ENCODE measurements at regions not wholly inside any gene's neighbourhood (a gene's known extent, or its start where the extent isn't known, plus 50 kb on each side); places are given as distances from the start of the nearest gene placed in this dataset.

DNA sequence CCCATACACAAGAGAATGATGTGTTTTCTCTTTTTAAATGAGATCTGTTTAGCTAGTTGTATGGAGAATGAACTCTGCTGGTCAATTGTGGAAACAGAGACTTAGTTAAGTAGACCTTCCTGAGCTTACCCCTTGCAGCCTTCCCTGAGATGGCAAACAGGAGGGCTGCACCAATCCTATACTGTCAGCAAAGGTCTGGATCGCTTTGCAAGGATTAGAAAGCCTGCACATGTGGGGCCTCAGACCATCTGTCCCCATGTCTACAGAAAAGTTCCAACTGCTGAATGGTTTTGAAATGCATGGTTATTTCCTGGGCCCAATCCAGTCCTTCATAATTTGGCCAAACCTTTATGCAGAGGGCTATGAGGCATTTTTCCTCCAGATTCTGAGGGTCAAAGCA, 183.9 kb upstream of the SLC10A2 start:
- DNase-seq, result no peak

DNA sequence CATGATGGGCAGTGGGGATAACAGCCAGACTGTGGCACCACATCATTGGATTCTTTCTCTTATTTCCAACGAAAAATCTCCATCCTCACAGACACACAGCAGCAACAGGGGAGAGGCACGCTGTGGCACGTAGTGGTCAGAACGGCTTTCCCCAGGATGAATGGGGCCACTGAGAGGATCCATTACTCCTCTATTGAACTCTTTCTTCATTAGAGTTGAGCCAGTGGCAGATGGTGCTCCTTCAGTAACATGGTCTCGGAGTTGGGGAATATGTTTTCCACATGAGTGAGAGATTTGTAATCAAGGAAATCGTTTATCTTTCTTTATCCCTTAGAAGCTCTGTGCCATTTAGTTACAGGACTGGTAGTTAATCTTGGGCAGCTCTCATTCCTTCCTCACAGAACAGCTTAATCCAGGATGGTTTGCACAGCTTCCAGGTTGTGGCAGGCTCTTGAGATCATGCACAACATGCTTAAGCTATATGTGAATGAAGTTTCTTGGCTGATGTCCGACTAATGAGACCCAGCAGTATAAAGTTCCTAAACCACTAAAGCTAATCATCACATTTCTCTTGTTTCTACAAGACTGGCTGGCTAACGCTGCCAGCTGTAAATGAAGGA, 180.5 kb upstream of the SLC10A2 start:
- no peak for DNase-seq

DNA sequence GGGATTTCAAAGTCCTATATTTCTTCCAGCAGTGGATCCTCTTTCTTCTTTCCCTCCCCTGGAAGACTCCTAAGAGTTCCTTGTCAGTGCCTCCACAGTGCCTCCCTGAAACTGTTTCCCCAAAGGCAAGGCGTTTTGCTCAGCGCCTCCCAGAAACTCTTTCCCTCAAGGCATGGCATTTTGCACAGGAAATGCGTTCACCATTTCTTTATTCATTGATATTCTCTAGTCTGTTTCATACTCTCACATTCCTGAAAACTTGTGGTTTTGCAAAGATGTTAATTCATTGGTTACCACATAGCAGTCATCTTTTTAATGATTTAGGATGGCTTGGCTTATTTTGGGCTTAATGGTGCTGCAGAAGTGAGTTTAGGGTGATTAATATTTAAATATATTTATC, 177.3 kb upstream of the SLC10A2 start:
- DNase-seq, result no peak

DNA sequence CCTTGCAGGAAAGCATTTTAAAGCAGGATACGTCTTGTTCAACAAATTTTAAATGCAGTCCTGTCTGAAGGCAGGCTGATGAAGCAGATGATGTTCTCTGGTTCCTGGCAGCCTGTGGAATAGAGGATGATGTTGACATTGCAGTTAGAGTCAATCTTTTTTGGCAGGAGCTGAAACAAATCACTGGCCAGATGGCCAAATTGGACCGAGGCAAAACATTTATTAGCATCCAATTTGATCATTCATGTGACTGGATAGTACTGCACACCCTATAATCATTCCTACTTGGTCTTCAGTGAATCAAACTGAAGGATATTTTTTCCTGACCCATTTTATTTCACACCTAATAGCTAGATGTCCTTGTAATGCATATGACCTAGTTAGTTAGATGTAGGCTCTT, 172.2 kb upstream of the SLC10A2 start:
- no peak for DNase-seq

DNA sequence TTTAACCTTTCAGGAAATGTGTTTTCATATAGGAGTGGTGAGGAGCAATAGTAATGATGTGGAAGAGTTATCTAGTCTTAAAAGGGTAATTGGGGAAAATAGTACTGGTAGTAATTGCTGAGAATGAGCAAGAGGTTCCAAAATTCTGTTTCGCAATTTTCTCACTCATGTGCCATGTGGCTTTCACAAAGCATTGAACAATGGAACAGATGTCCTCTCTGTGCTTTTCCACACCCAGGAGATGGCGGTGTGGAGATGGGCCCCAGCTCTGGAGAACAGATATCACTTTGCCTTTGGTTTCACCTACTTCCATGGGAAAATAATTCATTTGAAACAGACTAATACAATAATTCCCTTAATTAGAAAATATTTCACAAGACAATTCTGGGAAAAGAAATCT, 170.0 kb upstream of the SLC10A2 start:
- no peak for DNase-seq

DNA sequence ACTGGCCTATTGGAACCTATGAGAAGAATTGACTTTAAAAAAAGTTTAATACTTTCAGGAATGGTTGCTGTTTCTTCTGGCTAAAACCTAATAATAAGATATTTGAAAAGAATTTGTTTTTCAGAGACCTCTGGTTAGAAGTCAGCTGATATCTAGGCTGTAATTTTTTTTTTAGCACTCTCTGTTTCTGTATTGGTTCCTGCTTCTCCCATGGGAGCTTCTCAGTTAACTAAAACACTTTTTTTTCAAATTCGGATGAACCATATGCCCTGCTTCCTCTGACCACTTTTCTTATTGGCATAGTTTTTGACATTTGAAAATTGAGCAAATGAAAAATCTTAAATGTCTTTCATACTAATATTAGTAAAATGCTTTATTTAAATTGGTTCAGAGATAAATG, 163.5 kb upstream of the SLC10A2 start:
- DNase-seq, result no peak

DNA sequence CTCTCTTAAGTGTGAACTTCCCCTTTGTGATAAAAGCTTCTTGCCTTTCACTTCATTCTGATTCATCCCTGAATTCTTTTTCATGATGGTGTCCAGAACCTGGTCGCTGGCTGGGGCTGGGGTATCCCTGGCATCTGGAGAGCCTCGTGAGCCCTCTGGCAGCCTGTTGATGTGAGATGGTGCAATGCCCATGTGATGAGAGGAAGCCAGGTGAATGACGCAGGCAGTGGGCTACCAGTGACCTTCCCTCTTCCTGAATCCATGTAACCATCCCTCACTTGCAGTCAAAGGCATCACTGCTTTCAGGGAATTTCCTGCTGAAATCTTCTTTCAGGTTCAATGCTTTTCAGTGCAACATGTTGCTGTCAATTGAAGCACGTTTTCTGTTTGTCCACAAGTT, 158.6 kb upstream of the SLC10A2 start:
- DNase-seq, result no peak

DNA sequence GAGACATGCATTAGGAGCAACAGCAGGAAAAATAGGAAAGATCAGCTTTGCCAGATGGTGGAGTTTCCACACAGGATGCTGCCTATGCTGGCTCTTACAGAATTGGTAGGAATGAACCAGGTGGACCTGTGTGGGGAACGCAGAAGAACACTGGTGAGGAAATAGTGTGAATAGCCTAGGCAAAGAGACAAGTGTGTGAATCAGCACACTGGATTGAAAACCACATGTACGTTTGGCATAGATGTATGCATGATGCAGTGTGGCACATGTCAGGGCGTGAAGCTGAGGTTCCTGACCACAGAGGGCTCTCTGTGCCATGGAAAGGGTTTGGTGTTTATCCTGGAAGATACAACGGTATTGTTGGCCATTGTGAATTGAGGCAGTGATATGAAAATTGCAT, 156.5 kb upstream of the SLC10A2 start:
- DNase-seq, result no peak

DNA sequence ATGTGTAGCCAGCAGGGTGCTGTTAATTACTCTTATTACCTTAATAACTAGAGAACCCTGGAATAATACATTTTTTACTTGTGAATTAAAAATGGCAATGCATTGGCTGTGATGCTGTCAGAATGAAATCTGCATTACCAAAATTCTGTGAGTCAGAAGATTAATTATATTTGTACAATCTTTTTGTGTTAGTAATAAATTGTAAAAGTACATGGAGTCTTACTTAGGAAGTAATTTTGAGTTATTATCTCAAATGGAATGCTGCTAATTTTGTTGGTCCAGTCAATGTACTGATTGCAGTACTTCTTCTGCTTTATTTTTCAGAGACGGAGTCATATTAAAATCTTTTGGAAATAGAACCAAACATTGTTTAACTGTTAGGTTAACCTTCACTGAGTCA, 152.0 kb upstream of the SLC10A2 start:
- no peak for DNase-seq

DNA sequence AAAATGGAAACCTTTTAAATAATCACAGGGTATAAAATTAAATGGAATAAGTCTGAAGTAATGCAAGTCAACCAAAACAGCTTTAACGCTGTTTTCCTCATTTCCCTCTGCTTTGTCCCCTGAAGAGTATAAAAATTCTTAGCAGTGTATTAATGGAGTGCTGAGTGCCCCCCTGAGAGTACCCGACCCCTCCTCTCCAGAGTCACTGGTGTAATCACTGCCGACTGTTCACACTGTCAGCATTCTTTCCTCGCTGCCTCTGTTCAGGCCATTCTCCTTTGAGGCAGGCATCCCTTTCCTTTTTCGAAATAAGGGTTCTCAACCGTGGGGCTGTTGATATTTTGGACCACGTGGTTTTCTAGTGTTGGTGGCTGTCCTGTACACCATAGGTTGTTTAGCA, 146.9 kb upstream of the SLC10A2 start:
- no peak for DNase-seq

DNA sequence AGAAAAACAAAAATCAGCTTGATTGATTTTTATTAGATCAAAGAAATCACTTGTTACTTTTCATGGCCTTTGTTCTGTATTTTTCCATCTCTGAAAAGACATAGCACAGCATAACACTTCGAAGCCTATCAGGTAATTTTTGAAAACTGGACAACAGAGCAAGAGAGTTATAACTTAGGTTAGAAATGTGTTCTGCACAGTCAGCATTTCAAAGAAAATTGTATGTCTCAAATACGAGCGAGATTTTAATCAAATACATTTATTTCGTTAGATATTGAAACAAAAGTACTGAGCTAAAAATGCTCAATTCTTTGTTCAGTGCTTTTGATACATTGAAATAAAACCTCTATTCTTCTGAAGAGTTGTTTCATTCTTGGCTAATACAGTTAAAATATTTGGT, 144.1 kb upstream of the SLC10A2 start:
- no peak for DNase-seq

DNA sequence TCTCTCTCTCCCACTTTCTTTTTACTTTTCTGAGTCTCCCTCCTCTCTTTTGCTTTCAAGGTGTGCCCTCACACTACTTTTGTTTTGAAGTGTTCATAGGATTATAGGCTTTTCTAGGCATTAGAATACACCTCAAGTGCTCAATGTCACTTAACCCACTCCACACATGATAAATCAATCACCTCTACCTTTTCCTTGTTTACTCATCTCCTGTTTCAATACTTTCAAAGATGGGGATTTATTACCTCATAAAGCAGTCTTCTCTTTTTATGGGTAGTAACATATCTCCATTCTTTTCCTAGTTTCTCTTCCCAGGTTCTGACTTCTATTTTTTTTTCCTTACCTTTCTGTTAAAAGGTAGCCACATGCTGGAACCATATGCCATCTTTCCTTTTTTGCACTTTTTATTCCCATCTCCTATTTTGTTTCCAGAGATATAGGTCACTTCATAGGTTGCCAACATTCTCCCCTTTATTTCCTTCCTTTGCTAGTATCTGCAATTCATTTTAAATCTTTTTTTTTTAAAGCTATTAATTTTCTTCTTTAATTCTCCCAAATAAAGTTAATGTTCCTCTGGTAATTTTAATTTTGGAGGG, 137.6 kb upstream of the SLC10A2 start:
- no peak for DNase-seq

DNA sequence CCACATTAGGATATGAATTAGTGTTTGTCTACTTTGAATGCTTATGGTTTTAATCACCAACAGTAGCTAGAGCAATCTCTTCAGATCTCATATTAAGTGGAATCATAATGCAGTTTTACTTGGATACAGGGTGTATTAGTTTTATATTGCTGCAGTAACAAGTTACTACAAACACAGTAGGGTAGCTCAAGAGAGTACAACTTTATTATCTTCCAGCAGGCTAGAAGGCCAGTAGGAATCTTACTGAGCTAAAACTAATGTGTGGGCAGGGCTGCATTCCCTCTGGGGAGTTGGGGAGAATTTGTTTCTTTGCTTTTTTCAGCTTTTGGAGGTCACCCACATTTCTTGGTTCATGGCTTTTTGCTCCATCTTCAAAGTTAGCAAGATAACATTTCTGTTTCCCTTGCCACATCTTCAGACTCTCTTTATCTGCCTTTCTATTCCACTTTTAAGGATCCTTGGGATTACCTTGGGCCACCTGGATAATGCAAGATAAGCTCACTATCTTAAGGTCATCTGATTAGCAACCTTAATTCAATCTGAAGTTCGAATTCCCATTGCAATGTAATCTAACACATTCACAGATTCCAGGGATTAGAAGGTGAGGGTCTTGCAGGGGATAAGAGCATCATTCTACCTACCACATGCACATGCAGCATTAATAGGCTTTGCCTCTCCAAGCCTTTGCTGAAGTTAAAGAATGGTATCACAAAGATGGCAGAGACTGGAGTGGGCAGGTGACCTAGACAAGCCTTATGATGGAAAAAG, 134.1 kb upstream of the SLC10A2 start:
- DNase-seq, result no peak

DNA sequence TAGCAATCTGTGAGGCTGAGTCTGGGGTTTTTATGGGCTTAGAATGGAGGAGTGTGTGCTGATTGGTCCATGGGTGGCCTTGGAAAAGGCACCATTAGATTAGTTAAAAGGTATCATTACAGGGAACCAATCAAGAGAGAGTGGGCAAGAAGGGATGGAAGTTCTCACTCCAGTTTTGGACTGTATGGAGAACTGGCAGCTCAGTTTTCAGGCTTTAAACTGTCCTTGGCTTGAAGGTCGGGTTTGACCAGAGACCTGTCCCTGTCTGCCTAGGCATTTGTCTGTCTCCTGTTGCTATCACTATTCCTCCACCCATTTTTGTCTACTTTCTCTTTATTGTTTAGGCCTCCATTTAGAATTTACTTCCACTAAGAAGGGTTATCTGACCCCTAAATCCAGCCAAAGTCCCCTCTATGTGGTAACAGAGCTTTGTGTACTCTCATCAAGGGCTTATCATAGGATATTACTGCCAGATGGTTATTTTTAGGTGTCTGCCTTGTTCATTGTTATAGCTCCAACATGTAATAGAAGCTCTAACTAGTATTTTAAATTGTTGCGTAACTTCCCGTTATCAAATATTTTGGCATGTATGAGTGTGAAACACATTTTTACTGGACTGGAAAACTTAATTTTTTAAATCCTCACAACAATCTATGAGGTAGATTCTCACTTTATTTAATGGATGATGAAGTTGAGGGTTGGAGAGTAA, 133.3 kb upstream of the SLC10A2 start:
- no peak for DNase-seq

DNA sequence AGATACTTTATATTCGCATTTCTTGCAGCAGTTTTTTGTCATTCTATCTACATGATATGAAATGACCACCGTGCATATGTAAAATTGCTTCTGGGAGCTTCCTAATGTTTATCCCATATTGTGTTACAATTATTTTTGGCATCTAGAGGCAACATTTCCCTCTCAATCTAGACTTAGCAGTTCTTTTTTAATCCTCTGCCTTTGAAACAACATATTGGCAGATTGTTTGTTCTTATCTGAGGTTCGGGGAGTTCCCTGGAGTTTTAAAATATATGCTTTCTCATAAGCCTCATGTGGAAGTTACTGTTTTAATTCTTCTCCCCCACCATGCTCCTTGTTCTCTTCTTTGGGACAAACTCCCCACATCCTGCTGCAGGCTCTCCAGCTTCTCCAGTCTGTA, 130.1 kb upstream of the SLC10A2 start:
- DNase-seq, result no peak

DNA sequence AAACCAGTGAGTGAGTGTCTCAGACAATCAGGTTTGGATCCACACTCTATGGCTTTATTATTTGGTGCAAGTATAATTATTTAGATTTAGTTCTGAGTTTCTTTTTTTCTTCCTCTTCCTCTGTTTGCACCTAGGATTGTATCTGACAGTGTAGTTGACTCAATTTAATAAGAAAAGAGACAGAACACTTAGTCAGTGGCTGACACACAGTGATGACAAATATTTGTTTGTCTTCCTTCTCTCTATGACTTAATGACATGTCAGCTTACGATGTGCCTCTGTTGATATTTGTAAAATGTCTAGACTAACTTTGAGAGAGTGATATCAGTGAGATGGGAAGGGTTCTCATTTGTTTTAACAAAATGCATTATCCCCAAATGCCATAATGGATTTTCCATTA, 129.5 kb upstream of the SLC10A2 start:
- DNase-seq, result no peak

DNA sequence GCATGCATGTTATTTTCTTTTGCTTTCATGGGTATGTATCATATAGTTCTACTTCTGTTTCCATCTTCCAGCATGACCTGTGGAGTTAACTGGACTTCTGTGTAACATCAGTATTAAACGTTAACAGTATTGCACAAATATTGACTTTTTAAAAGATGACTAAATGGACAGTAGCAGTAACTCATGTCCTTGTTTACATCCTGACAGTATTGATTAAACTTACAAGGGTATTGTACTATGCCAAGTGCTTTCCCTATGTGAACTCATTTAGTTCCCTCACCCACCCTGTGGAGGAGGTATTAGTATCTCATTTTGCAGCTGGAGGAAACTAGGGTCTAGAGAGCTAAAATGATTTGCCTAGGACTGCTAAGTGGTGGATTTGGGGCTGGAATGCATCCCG, 128.7 kb upstream of the SLC10A2 start:
- DNase-seq, result no peak

DNA sequence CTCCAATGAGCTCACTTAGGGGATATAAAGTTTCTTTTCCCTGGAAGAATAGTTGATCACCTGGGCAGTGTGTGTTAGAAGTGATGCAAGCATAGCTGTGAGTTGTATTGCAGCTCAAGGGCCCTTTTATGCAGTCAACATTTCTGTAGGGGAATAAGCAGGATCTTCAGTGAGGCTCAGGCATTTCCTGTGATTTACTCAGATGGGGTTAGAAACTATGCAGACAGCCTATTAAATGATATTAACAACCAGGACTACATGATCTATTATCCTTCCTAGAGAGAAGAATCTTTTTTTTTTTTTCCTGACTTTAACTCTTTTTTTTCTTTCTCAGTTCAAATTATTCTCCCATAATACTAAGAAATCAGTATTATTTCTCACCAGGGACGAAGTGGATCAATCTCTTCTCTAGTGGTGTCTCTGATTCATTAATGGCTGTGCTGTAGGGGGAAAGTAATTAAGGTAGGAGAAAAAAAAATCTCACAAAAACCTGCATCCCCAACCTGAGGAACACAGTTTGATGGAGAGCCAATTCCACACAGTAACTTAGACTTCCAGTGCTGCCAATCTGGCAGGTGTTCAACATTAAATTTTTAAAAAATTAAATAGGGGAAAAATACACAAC, 126.4 kb upstream of the SLC10A2 start:
- no peak for DNase-seq

DNA sequence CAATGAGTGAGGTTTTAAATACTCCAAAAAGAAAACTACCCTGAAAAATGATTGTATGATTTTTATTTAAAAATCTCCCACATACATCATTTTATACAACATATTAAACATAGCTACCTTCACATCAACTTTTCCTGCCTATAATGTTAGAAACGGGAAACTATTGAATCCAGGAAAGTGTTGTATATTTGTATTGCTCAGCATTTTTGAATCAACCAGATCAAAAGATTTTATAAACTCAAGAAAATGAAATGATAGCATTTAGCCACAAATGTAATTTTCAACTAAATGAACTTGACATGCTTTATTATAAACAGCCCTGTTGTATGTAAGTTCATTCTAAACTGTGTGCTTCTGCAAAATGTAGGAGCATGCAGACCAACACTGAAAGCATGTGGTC, 124.6 kb upstream of the SLC10A2 start:
- DNase-seq, result no peak

DNA sequence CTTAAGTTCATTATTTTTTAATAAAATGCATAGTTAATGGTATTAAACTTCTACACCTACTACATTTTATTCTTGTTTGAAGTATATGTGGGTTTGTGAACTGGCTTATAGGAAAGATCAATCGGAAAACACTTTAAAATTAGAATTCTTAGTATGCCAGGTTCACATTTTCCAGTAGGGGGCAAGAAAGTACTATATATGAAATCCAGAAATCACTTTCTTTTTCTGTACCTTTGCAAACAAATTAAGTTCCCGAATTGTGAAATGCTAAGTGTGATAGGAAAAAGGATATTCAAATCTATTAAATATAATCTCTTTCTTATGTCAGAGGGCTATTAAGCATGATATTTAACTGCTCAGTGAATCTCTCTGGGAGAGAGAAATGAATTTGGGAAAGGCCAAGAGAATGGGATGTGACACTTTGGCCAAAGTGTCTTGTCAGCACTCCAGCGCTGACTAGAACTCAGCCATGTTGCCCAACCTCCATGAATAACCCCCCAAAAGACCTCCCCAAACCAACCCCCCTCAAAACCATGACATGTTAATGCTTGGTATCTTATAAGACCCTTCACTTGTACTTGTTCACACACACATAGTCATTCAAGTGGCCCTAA, 122.6 kb upstream of the SLC10A2 start:
- peak; percentile 19 for DNase-seq

DNA sequence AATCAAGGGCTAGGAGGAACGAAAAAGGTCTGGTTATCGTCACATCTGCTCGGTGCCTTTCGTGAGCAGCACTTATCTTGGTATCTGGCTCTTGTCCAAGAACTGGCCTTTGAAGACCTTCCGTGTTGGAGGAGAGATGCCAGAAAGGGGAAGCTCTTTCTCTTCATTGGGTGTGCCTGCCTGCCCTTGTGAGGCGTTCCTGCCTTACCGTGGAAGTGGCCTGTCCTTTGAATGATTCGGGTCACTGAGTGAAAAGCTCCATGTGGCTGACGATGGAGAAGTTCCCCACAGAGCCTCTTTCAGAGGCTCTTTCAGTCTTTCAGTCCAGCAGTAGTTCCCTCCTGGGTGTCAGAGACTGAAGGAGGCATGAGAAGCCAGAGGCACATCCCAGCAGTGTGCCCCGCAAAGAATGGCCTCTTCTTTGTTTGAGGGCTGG, 121.5 kb upstream of the SLC10A2 start:
- peak; percentile 12 for DNase-seq

DNA sequence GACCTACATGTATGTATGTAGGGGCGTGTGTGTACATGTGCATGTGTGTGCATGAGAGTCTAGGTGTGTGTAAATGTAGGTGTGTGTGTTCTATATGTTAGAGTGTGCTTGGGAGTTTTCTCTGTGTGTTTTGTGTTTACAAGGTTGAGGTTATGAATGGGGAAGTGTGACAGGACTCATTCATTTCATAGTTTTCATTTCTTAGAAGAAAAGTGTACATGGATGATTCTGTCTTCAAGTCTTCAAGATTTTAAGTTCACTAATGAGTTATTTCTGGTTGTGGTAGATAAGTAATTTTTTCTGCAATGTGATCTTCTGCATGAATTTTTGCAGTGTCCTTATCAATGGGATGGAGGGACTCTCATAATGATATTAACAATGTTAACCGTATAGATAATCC, 118.2 kb upstream of the SLC10A2 start:
- no peak for DNase-seq
